Testis (tissue), 2 donors: ENCODE measurements at regions not wholly inside any gene's neighbourhood (a gene's known extent, or its start where the extent isn't known, plus 50 kb on each side); places are given as distances from the start of the nearest gene placed in this dataset.

Experiments
- CTCF ChIP-seq, 3 experiments: fragments of 450-650 bp in 2 of 3; fragments of 200-600 bp in 1 of 3; sonication (generic) in 1 of 3; IDR thresholded peaks; one replicate each; pipeline ENCODE4 v1.5.1; 2016 to 2019; ENCODE audit warnings: antibody characterized with exemption in 3 of 3, mild to moderate bottlenecking in 2 of 3, moderate library complexity in 1 of 3
- POLR2A ChIP-seq: fragments of 450-650 bp; IDR thresholded peaks from one replicate; pipeline ENCODE4 v1.6.1; 2017; ENCODE audit warnings: antibody characterized with exemption, mild to moderate bottlenecking, moderate library complexity

DNA sequence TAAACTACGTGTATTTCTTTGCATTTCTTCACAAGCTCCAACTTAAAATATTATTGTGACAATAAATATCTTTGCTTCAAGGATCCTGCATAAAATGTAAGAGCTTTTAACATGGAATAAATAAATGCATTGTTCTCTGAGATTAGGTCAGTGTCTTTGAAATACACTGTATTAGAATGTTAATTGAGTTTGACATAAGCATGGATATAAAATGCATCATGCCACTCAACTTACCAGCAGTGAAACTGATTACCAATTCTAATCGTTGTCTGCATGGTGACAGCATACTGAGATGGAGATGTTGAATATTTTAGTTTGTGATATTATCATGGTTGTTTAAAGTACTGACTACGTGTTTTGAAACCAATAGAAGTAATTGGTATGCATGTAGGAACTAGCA is 555.3 kb upstream of the ZNF608 start:
- TF ChIP-seq CTCF (IDR thresholded peaks at IDR 0.05) (no peak), POLR2A (no peak)
